ACC112 (cell line): ENCODE measurements at regions not wholly inside any gene's neighbourhood (a gene's known extent, or its start where the extent isn't known, plus 50 kb on each side); places are given as distances from the start of the nearest gene placed in this dataset.

Experiments
- H2AFZ ChIP-seq: fragments of 200-600 bp; sonication (generic); one replicate; pipeline ENCODE4 v1.6.0; 2017; ENCODE audit warnings: antibody characterized with exemption, low read length; ENCODE audit not compliant: unreplicated experiment
- H3K27ac ChIP-seq: fragments of 200-600 bp; sonication (generic); 2 replicates; pipeline ENCODE4 v1.5.1; 2014; ENCODE audit warnings: low read depth, mild to moderate bottlenecking, antibody characterized with exemption, low read length, moderate library complexity
- H3K27me3 ChIP-seq: fragments of 200-600 bp; sonication (generic); 2 replicates; pipeline ENCODE4 v1.6.1; 2014; ENCODE audit warnings: mild to moderate bottlenecking, antibody characterized with exemption, low read length, moderate library complexity, mixed read lengths; ENCODE audit not compliant: insufficient read depth
- H3K36me3 ChIP-seq: fragments of 200-600 bp; sonication (generic); 2 replicates; pipeline ENCODE4 v1.6.1; 2016; ENCODE audit warnings: mild to moderate bottlenecking, antibody characterized with exemption, low read length, moderate library complexity, mixed read lengths; ENCODE audit not compliant: insufficient read depth
- H3K4me1 ChIP-seq: fragments of 200-600 bp; sonication (generic); one replicate; pipeline ENCODE4 v1.6.1; 2016; ENCODE audit warnings: low read length, mixed read lengths; ENCODE audit not compliant: insufficient read depth, unreplicated experiment, control insufficient read depth
- H3K4me3 ChIP-seq: fragments of 200-600 bp; sonication (generic); 2 replicates; pipeline ENCODE4 v1.5.1; 2014; ENCODE audit warnings: mild to moderate bottlenecking, low read depth, low read length
- H3K79me2 ChIP-seq: fragments of 200-600 bp; sonication (generic); one replicate; pipeline ENCODE4 v1.6.0; 2016; ENCODE audit warnings: low read length; ENCODE audit not compliant: control insufficient read depth, unreplicated experiment, insufficient read depth

GRCh38 chr12:115355301-115355700 is 671.3 kb upstream of the TBX3 start:
- peak overlapping the region; percentile 73 for H2AFZ ChIP-seq
- H3K27ac ChIP-seq = peak overlapping the region; percentile 91
- H3K4me3 ChIP-seq = no peak overlapping the region
- no peaks in the 10 kb centered on the region for H3K36me3 ChIP-seq
- H3K4me1 ChIP-seq = peaks cover 29% of the 10 kb centered on the region
- H3K79me2 ChIP-seq = no peaks in the 10 kb centered on the region
- no peaks in the 10 kb centered on the region for H3K27me3 ChIP-seq

DNA sequence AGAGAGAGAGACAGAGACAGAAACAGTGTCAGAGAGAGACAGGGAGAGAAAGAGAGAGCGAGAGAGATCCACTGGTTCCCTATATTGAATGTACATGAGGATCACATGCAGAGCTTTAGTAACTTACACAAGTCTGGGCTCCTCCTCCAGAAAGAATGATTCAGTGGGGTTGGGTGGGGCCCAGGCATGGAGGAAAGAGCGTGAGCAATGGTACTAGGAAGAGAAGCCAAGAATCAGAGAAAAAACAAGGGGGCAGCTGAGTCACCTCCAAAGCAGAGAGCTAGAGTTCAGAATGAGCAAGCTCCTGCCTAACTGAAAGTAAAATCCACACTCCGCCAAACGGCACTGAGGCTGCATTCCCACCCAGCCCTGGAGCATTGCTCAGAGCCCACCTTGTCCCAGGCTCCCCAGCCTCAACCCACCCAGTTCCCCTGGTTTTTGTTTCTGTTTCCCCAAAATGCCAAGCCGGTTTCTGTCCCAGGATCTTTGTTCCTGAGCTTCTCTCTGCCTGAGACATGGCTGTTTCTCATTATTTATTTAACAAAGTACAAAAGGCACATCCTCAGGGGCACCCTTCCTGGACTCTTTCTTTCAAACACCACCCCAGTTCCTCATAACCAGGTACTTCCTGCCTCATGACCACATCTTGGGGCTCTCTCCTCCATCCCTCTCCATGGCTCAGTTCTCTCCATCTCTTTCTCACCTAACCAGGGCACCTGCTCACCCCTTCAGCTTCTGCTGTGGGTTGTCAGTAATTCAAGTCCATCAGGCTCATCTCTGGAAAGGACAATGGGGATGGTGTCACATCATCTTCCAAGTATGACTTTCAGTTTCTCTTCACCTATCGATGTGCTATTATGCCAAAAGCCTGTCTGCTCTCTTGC is 670.3 kb upstream of the TBX3 start:
- H2AFZ ChIP-seq = peak overlapping the region; percentile 73
- H3K4me1 ChIP-seq = peaks cover 29% of the 10 kb centered on the region
- H3K79me2 ChIP-seq = no peaks in the 10 kb centered on the region
- H3K4me3 ChIP-seq = peak overlapping the region; percentile 72
- peak overlapping the region; percentile 91 for H3K27ac ChIP-seq
- no peaks in the 10 kb centered on the region for H3K27me3 ChIP-seq
- no peaks in the 10 kb centered on the region for H3K36me3 ChIP-seq

DNA sequence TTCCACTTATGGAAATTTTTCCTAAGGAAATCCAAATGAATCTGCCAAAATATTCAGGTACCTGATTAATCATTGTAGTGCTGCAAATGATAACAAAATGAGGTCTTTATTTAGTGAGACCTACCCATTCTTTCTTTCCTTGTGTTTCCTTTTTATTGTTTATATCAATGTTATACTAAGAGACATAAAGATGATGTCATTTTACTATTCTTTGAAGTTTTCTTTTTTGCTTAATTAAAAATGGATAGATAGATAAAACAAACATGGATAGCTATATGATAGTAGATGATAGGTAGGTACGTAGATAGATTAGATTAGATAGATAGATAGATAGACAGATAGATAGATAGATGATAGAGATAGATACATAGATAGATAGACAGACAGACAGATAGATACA is 669.5 kb upstream of the TBX3 start:
- peaks cover 29% of the 10 kb centered on the region for H3K4me1 ChIP-seq
- no peak overlapping the region for H3K4me3 ChIP-seq
- H3K36me3 ChIP-seq = no peaks in the 10 kb centered on the region
- peak overlapping the region; percentile 91 for H3K27ac ChIP-seq
- H2AFZ ChIP-seq = no peak overlapping the region
- H3K27me3 ChIP-seq = no peaks in the 10 kb centered on the region
- H3K79me2 ChIP-seq = no peaks in the 10 kb centered on the region

GRCh38 chr12:115351514-115352077 is 667.6 kb upstream of the TBX3 start:
- Histone ChIP-seq H3K79me2 (no peaks in the 10 kb centered on the region), H3K27me3 (no peaks in the 10 kb centered on the region), H2AFZ (no peak overlapping the region), H3K4me1 (peaks cover 29% of the 10 kb centered on the region), H3K36me3 (no peaks in the 10 kb centered on the region), H3K4me3 (no peak overlapping the region), H3K27ac (peak overlapping the region; percentile 28)

DNA sequence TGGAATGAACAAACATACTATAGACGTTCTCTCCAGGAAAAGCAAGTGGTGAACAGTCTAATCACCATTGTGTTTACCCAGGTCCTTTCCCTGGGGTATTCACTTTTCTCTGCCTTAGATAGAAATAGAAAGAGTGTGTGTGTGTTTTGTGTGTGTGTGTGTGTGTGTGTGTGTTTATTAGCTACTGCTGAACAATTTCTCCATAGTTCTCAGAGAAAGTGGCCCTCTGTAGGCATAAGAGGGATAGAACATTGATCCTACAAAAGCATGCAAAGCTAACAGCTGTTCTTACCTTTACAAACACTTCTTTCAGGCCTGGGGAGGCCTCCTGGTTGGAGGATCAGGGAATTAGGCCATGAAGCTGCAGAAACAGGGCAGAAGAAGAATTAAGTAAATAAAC is 665.7 kb upstream of the TBX3 start:
- Histone ChIP-seq H3K27ac (no peak overlapping the region), H3K36me3 (no peaks in the 10 kb centered on the region), H3K27me3 (no peaks in the 10 kb centered on the region), H3K79me2 (no peaks in the 10 kb centered on the region), H3K4me1 (peaks cover 23% of the 10 kb centered on the region), H3K4me3 (no peak overlapping the region), H2AFZ (no peak overlapping the region)

- no peaks in the 10 kb centered on the region for H3K36me3 ChIP-seq
- H3K27ac ChIP-seq = no peak overlapping the region
- no peak overlapping the region for H2AFZ ChIP-seq
- H3K4me3 ChIP-seq = no peak overlapping the region
- peaks cover 16% of the 10 kb centered on the region for H3K4me1 ChIP-seq
- H3K27me3 ChIP-seq = no peaks in the 10 kb centered on the region
- H3K79me2 ChIP-seq = no peaks in the 10 kb centered on the region
Observed at GRCh38 chr12:115348301-115348700, 664.3 kb upstream of the TBX3 start.

DNA sequence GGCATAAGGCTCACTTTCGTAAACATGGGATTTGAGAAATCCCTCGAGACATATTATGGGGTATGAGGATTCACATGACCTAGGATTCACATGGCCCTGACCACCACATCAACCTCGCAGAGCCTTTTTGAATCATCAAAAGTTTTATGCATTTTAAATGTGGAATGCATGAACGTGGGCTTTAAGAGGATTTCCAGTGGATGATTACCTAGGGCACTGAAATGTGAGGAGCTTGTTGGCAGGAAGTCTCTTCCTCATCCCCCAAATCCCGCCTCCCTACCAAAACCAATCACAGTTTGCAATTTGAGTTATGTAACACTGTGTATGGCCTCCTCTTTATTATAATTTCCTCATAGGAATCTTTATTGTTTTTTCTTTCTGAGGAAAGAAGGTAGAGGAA is 659.6 kb upstream of the TBX3 start:
- Histone ChIP-seq H3K4me1 (peaks cover 13% of the 10 kb centered on the region), H3K27me3 (no peaks in the 10 kb centered on the region), H3K27ac (no peak overlapping the region), H3K79me2 (no peaks in the 10 kb centered on the region), H3K36me3 (no peaks in the 10 kb centered on the region), H3K4me3 (no peak overlapping the region), H2AFZ (no peak overlapping the region)

DNA sequence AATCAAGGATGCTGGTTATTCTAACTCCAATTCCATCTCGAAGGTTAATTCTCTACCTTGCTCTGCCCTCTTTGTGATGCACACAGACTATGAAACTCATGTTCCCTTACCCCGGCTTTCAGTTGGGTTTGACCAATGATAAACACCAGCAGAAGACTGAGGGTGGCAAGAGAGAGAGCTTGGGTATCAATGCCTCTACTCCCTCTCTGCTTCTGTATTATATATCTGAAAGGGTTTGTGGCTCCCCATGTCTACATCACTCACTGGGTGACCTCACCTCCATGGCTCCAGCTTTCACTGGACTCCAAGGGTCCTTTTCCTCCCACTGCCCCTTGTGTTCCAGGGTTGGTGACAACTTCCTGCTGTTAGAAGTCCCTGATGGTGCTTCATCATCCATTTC is 659.0 kb upstream of the TBX3 start:
- Histone ChIP-seq H3K4me3 (no peak overlapping the region), H3K4me1 (peaks cover 17% of the 10 kb centered on the region), H3K79me2 (no peaks in the 10 kb centered on the region), H2AFZ (no peak overlapping the region), H3K27ac (no peak overlapping the region), H3K27me3 (no peaks in the 10 kb centered on the region), H3K36me3 (no peaks in the 10 kb centered on the region)

- Histone ChIP-seq H3K4me1 (peaks cover 25% of the 10 kb centered on the region), H3K36me3 (no peaks in the 10 kb centered on the region), H3K4me3 (0 out of 2 replicates have a peak overlapping the region, but pooled peaks have one; percentile 0), H2AFZ (peak overlapping the region; percentile 54), H3K27ac (peak overlapping the region; percentile 89), H3K79me2 (no peaks in the 10 kb centered on the region), H3K27me3 (no peaks in the 10 kb centered on the region)
Observed at GRCh38 chr12:115341442-115341841, 657.5 kb upstream of the TBX3 start.

DNA sequence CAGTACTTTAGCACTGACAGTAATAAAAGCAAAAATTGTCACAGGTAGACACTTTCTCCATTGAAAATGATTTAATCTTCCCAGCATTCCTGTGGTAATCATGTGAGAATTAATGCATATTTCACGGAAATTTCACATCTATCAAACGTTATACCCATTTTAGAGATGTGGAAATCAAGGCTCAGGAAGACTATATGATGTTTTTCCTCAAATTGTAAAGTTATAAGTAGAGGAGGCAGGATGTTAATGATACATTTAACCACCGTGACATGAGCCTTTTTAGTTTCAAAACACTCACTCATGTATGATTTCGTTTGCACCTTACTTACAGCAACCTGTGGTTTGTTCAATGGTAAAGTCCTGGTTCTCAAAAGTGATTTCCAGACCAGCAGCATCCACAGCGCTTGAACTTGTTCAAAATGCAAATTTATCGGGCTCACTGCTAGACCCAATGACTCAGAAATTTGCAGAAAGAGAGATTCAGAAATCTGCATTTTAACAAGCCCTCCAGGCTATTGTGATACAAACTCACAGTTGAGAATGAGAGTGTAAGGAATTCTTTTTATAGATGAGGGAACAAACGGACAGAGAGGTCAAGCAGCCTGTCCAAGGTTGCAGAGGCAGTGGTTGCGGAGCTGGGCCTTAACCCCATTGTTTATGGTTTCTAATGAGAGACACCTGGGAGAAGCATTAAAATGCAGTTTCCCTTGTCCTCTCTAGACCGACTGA is 654.8 kb upstream of the TBX3 start:
- H3K4me3 ChIP-seq = no peak overlapping the region
- H2AFZ ChIP-seq = no peak overlapping the region
- no peaks in the 10 kb centered on the region for H3K36me3 ChIP-seq
- H3K27me3 ChIP-seq = no peaks in the 10 kb centered on the region
- peaks cover 25% of the 10 kb centered on the region for H3K4me1 ChIP-seq
- H3K27ac ChIP-seq = no peak overlapping the region
- no peaks in the 10 kb centered on the region for H3K79me2 ChIP-seq
